ENCODE measurements at regions not wholly inside any gene's neighbourhood (a gene's known extent, or its start where the extent isn't known, plus 50 kb on each side); places are given as distances from the start of the nearest gene placed in this dataset.
A peak's percentile ranks its signal among the peaks of the same experiment; 100 is the strongest.

DNA sequence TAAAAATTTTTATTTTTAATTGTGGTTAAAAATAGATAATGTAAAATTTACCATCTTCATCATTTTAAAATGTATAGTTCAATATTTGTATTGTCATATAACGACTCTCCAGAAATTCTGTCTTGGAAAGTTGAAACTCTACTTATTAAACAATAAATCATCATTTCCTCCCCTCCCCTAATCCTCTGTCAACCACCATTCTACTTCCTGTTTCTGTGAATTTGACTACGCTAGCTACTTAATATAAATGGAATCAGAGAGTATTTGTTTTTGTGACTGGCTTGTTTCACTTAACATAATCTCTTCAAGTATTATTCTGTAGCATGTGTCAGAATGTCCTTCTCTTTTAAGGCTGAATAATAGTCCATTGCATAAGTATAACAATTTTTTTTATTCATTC is 729.0 kb upstream of the AADAT start:
- TF ChIP-seq ZFX (IDR thresholded peaks at IDR 0.05; ENCODE audit: borderline replicate concordance): no peak
- TF ChIP-seq, protein P1, sequence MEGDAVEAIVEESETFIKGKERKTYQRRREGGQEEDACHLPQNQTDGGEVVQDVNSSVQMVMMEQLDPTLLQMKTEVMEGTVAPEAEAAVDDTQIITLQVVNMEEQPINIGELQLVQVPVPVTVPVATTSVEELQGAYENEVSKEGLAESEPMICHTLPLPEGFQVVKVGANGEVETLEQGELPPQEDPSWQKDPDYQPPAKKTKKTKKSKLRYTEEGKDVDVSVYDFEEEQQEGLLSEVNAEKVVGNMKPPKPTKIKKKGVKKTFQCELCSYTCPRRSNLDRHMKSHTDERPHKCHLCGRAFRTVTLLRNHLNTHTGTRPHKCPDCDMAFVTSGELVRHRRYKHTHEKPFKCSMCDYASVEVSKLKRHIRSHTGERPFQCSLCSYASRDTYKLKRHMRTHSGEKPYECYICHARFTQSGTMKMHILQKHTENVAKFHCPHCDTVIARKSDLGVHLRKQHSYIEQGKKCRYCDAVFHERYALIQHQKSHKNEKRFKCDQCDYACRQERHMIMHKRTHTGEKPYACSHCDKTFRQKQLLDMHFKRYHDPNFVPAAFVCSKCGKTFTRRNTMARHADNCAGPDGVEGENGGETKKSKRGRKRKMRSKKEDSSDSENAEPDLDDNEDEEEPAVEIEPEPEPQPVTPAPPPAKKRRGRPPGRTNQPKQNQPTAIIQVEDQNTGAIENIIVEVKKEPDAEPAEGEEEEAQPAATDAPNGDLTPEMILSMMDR (IDR thresholded peaks at IDR 0.05): no peak
- no peak overlapping the region for H3K27ac ChIP-seq

- TF ChIP-seq, protein P1 (IDR thresholded peaks at IDR 0.05): no peak
- TF ChIP-seq ZFX (IDR thresholded peaks at IDR 0.05; ENCODE audit: borderline replicate concordance): no peak
- H3K27ac ChIP-seq: no peak overlapping the region
Observed at GRCh38 chr4:170805352-170805751, 715.6 kb upstream of the AADAT start.

DNA sequence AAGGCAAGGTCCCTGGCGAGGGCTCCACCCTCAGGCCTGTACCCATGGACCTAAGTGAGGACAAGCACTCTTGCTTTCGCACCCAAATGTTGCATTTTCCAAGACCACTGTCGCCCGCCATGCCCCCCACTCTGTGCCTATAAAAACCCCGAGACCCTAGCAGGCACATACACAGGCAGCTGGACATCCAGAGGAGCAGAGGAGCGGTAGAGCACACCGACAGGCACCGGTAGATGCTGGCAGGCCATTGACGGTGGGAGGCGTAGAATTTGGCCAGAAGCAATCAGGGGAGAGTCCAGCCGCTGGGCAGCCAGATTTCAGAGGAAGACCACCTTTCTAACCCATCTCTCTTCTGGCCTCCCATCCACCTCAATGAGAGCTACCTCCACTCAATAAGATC is 715.2 kb upstream of the AADAT start:
- TF ChIP-seq, protein P1 (IDR thresholded peaks at IDR 0.05): no peak
- no peak for TF ChIP-seq ZFX (IDR thresholded peaks at IDR 0.05; ENCODE audit: borderline replicate concordance)
- no peak overlapping the region for H3K27ac ChIP-seq

GRCh38 chr4:170803492-170803891 is 713.7 kb upstream of the AADAT start:
- no peak for TF ChIP-seq ZFX (IDR thresholded peaks at IDR 0.05; ENCODE audit: borderline replicate concordance)
- TF ChIP-seq, protein P1 (IDR thresholded peaks at IDR 0.05): no peak
- H3K27ac ChIP-seq: no peak overlapping the region

DNA sequence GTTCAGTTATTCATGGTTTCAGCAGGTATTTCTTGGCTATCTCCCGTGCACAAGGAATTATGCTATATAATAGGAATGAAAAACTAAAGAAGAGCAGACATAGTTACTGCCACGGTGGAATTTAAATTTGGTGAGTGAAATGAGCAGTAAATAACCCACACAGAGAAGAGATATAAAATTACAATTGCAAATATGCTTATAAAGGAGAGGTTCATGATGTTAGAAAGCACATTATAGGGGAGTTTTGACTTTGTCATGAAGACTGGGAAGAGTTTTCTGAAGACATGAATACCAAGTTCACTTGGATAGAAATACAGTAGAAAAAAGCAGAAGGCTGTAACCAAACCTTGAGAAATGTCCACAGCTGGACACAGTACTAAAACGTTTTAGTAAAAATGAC is 712.0 kb upstream of the AADAT start:
- TF ChIP-seq, protein P1 (IDR thresholded peaks at IDR 0.05): no peak
- no peak overlapping the region for H3K27ac ChIP-seq

- no peak for TF ChIP-seq ZFX (IDR thresholded peaks at IDR 0.05; ENCODE audit: borderline replicate concordance)
- TF ChIP-seq, protein P1 (IDR thresholded peaks at IDR 0.05): no peak
Observed at GRCh38 chr4:170794525-170794924, 704.8 kb upstream of the AADAT start.

DNA sequence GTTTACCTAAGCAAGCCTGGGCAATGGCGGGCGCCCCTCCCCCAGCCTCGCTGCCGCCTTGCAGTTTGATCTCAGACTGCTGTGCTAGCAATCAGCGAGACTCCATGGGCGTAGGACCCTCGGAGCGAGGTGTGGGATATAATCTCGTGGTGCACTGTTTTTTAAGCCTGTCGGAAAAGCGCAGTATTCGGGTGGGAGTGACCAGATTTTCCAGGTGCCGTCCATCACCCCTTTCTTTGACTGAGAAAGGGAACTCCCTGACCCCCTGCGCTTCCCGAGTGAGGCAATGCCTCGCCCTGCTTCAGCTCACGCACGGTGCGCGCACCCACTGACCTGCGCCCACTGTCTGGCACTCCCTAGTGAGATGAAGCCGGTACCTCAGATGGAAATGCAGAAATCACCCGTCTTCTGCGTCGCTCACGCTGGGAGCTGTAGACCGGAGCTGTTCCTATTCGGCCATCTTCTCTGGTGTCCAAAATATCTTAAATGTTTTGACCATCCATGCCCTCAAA is 698.8 kb upstream of the AADAT start:
- 0 out of 2 replicates have a peak overlapping the region, but pooled peaks have one; percentile 37 for H3K27ac ChIP-seq

More at GRCh38 chr4:170794525-170794924, 704.8 kb upstream of the AADAT start:
- no peak overlapping the region for H3K27ac ChIP-seq

GRCh38 chr4:170777663-170778062 is 687.9 kb upstream of the AADAT start:
- TF ChIP-seq, protein P1 (IDR thresholded peaks at IDR 0.05): no peak
- TF ChIP-seq ZFX (IDR thresholded peaks at IDR 0.05; ENCODE audit: borderline replicate concordance): no peak
- no peak overlapping the region for H3K27ac ChIP-seq
